RKO (cell line): ENCODE measurements at regions not wholly inside any gene's neighbourhood (a gene's known extent, or its start where the extent isn't known, plus 50 kb on each side); places are given as distances from the start of the nearest gene placed in this dataset.
A peak's percentile ranks its signal among the peaks of the same experiment; 100 is the strongest.
"Not testable (repeated sequence)": the region's sequence is repeated elsewhere in the genome, so short reads cannot be mapped to it uniquely, and the experiment has no call there.

Source experiments
- DNase-seq: peaks from one replicate; pipeline ENCODE4 v3.0.0-alpha.2; 2016; ENCODE audit warnings: low spot score

- not testable (repeated sequence) for DNase-seq
These were observed 334.2 kb downstream of the SPATA31A7 start for GRCh38 chr9:61523897-61524620.

GRCh38 chr9:61525629-61526028 lies 335.8 kb downstream of the SPATA31A7 start:
- DNase-seq: not testable (repeated sequence)

GRCh38 chr9:61550101-61550748 lies 360.4 kb downstream of the SPATA31A7 start:
- DNase-seq: peak; percentile 0

- DNase-seq: not testable (repeated sequence)
These were observed 381.7 kb downstream of the SPATA31A7 start for GRCh38 chr9:61571403-61572127.

- DNase-seq: not testable (repeated sequence)
These were observed 382.5 kb downstream of the SPATA31A7 start for GRCh38 chr9:61572364-61572763.

- not testable (repeated sequence) for DNase-seq
These were observed 383.6 kb downstream of the SPATA31A7 start for GRCh38 chr9:61573432-61573831.
